Motor neuron (in vitro differentiated cells): ENCODE measurements at regions not wholly inside any gene's neighbourhood (a gene's known extent, or its start where the extent isn't known, plus 50 kb on each side); places are given as distances from the start of the nearest gene placed in this dataset.

Source experiments
- ATAC-seq, 8 experiments: fragments of 200-7000 bp; cut with Tn5 transposase; replicated peaks in 6 of 8; 2 replicates each; pipeline ENCODE4 v1.8.0; 2021; ENCODE audit warnings: mild to moderate bottlenecking in 8 of 8, moderate library complexity in 8 of 8
- H3K27ac ChIP-seq, 2 donors: fragments of 250-450 bp; sonication (Bioruptor Pico); 2 replicates each; pipeline ENCODE4 v1.9.0; 2021; ENCODE audit warnings: antibody characterized with exemption in 2 of 2, mild to moderate bottlenecking in 2 of 2, moderate library complexity in 1 of 2
- H3K4me1 ChIP-seq, 2 donors: fragments of 250-450 bp; sonication (Bioruptor Pico); replicated peaks in 1 of 2; 2 replicates each; pipeline ENCODE4 v1.6.1; 2021; ENCODE audit warnings: antibody characterized with exemption in 2 of 2, mild to moderate bottlenecking in 2 of 2, moderate library complexity in 1 of 2
- H3K4me3 ChIP-seq, 5 donors: fragments of 250-450 bp; sonication (Bioruptor Pico); 2 replicates each; pipeline ENCODE4 v1.9.0; 2021; ENCODE audit warnings: antibody characterized with exemption in 5 of 5, mild to moderate bottlenecking in 5 of 5, moderate library complexity in 4 of 5
- WGBS, 10 experiments: fragments of 450-650 bp; shearing (Covaris generic); methylation state at CpG; one replicate each; pipeline ENCODE4 v1.0.0; 2022; 5-methylcytosine and 5-hydroxymethylcytosine counted together
- in situ Hi-C, 9 experiments: fragments of 400-800 bp; cut with MboI; loops; one replicate each; pipeline ENCODE4 v1.15.0; 2021; ENCODE audit warnings: low sequenced_read_pairs in 9 of 9, low pct_unique_long_range_greater_than_20kb in 2 of 9; ENCODE audit not compliant: unreplicated experiment in 9 of 9

- no peak overlapping the region for H3K4me3 ChIP-seq
- H3K4me1 ChIP-seq, result peaks cover 6 to 17% of the 10 kb centered on the region in 2 donors
- ATAC-seq, result no peak
- H3K27ac ChIP-seq, result no peak overlapping the region
- in situ Hi-C loops, result no loop called here
- 0 to 100% (median 64%) methylated on average over 1 to 6 of the region's 11 CpGs; no CpG with 5 or more reads in 4 of the 10 experiments for WGBS, 10 experiments
Observed at GRCh38 chr18:78859686-78860085, 119.9 kb upstream of the SALL3 start.

DNA sequence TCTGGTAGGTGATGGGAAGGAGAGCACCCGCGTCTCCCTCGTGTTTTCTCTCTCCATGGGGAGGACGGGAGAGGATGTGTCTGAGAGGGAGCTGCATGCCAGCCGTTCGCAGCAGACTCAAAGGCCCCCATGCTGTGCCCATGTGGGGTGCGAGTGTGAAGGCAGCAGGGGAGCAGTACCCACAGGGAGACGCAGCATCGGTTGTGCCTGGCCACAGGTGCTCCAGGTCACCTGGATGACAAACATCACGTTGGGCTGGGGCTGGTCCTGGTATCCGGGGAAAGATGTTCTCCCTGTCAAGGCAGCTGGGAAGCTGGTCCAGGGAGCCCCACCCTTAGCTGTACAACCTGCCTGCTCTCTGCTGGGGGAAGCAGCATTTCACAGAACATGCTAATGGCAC, 119.5 kb upstream of the SALL3 start:
- no peak for ATAC-seq
- WGBS, 10 experiments, result 20 to 66% (median 63%) methylated on average over 4 to 7 of the region's 11 CpGs; no CpG with 5 or more reads in 7 of the 10 experiments

DNA sequence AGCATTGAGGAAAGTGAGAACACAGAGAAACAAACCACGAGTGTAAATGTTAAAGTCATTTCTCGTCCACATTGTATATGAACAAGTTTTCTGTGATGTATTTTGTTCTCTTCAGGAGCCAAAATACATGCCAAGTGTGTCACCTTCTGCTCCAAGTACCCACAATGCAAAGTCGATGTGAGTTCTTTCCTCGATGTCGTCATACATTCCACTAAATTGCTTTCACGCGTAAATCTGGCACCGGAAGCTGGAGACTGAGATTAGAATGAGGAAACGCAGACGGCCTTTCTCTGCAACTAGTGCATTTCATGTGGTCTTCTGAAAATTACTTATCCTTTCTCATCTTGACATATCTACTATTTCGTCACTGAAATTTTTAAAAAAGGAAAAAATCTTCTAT, 118.5 kb upstream of the SALL3 start:
- WGBS, 10 experiments, result 11 to 92% (median 61%) methylated on average over 1 to 11 of the region's 11 CpGs
- no peak overlapping the region for H3K4me3 ChIP-seq
- no peak overlapping the region for H3K27ac ChIP-seq
- in situ Hi-C loops, result no loop called here
- ATAC-seq, result no peak
- H3K4me1 ChIP-seq, result peaks cover 6 to 17% of the 10 kb centered on the region in 2 donors

More for the DNA sequence above, 119.5 kb upstream of the SALL3 start:
- Histone ChIP-seq H3K27ac (no peak overlapping the region), H3K4me1 (peaks cover 6 to 17% of the 10 kb centered on the region in 2 donors), H3K4me3 (no peak overlapping the region)
- in situ Hi-C loops, result no loop called here

DNA sequence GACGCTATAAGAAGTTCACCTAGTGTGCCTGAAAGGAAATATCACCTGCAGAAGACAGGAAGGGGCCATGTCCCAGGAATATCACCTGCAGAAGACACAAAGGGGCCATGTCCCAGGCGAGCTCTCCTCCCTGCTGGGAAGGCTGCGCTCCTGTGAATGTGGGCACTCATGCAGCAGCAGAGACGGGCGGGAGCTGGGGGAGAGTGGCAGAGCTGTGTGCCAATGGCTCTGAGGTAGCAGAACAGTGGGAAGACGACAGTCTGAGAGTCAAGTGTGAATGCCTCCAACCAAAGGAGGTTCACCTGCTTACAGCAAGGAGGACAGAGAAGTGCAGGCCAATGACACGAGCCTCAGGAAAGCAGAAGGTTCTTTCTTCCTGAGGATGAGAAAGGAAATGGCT, 117.9 kb upstream of the SALL3 start:
- H3K4me1 ChIP-seq, result peaks cover 1 to 13% of the 10 kb centered on the region in 2 donors
- 20 to 84% (median 54%) methylated on average over 1 to 7 of the region's 7 CpGs; no CpG with 5 or more reads in 2 of the 10 experiments for WGBS, 10 experiments
- in situ Hi-C loops, result no loop called here
- ATAC-seq, result no peak
- no peak overlapping the region for H3K27ac ChIP-seq
- no peak overlapping the region for H3K4me3 ChIP-seq

- in situ Hi-C loops, result no loop called here
- H3K4me3 ChIP-seq, result no peak overlapping the region
- no peak for ATAC-seq
- H3K27ac ChIP-seq, result no peak overlapping the region
- 20 to 80% (median 42%) methylated on average over 1 to 8 of the region's 9 CpGs; no CpG with 5 or more reads in 4 of the 10 experiments for WGBS, 10 experiments
- peaks cover 0 to 6% of the 10 kb centered on the region in 2 donors for H3K4me1 ChIP-seq
Observed at GRCh38 chr18:78862395-78862794, 117.2 kb upstream of the SALL3 start.

- H3K27ac ChIP-seq, result no peak overlapping the region
- ATAC-seq, result no peak
- H3K4me1 ChIP-seq, result no peaks in the 10 kb centered on the region
- 0 to 83% (median 69%) methylated on average over 1 to 5 of the region's 5 CpGs; no CpG with 5 or more reads in 2 of the 10 experiments for WGBS, 10 experiments
- in situ Hi-C loops, result no loop called here
- no peak overlapping the region for H3K4me3 ChIP-seq
Observed at GRCh38 chr18:78865056-78865598, 114.5 kb upstream of the SALL3 start.

- 40 to 96% (median 76%) methylated on average over 1 to 5 of the region's 14 CpGs; no CpG with 5 or more reads in 4 of the 10 experiments for WGBS, 10 experiments
- Histone ChIP-seq H3K27ac (no peak overlapping the region), H3K4me3 (no peak overlapping the region), H3K4me1 (no peaks in the 10 kb centered on the region)
- in situ Hi-C loops, result no loop called here
- no peak for ATAC-seq
Observed at GRCh38 chr18:78865771-78866310, 113.8 kb upstream of the SALL3 start.

DNA sequence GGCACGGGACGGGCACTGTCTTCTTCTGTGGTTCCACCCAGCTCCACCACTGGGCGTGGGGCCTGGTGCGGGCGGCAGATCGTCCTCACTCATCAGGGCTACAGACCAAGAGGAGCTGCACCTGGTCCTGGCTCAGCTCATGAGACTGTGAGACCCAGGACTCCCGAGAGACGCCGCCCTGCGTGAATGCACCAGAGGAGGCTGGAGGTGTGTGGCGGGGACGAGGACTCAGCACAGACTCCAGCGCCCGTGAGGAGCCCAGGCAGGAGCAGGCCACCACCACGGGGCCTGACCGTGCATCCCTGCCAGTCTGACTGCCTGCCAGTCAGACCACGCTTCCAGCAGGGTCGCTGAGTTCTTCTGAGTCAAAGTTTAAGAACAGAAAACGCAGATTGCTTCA, 112.5 kb upstream of the SALL3 start:
- in situ Hi-C loops, result no loop called here
- no peak for ATAC-seq
- Histone ChIP-seq H3K4me3 (no peak overlapping the region), H3K27ac (no peak overlapping the region), H3K4me1 (no peaks in the 10 kb centered on the region)
- WGBS, 10 experiments, result 0 to 92% (median 57%) methylated on average over 1 to 7 of the region's 19 CpGs; no CpG with 5 or more reads in 6 of the 10 experiments

- WGBS, 10 experiments, result 1 to 100% (median 40%) methylated on average over 1 to 15 of the region's 17 CpGs; no CpG with 5 or more reads in 1 of the 10 experiments
- peak in 1 of 8 experiments; percentile 47 for ATAC-seq
- no peak overlapping the region for H3K27ac ChIP-seq
- H3K4me3 ChIP-seq, result no peak overlapping the region
- H3K4me1 ChIP-seq, result no peaks in the 10 kb centered on the region
- in situ Hi-C loops, result no loop called here
Observed at GRCh38 chr18:78868330-78869316, 111.0 kb upstream of the SALL3 start.

- Histone ChIP-seq H3K27ac (no peak overlapping the region), H3K4me1 (no peaks in the 10 kb centered on the region), H3K4me3 (no peak overlapping the region)
- no peak for ATAC-seq
- in situ Hi-C loops, result no loop called here
- WGBS, 10 experiments, result 0 to 88% (median 34%) methylated on average over 1 to 3 of the region's 3 CpGs; no CpG with 5 or more reads in 2 of the 10 experiments
Observed at GRCh38 chr18:78871618-78872017, 108.0 kb upstream of the SALL3 start.

- no peaks in the 10 kb centered on the region for H3K4me1 ChIP-seq
- H3K4me3 ChIP-seq, result no peak overlapping the region
- peak in 1 of 8 experiments; percentile 33 for ATAC-seq
- 0 to 93% (median 81%) methylated on average over 1 to 6 of the region's 6 CpGs; no CpG with 5 or more reads in 1 of the 10 experiments for WGBS, 10 experiments
- in situ Hi-C loops, result no loop called here
- no peak overlapping the region for H3K27ac ChIP-seq
Observed at GRCh38 chr18:78873926-78874500, 105.6 kb upstream of the SALL3 start.

DNA sequence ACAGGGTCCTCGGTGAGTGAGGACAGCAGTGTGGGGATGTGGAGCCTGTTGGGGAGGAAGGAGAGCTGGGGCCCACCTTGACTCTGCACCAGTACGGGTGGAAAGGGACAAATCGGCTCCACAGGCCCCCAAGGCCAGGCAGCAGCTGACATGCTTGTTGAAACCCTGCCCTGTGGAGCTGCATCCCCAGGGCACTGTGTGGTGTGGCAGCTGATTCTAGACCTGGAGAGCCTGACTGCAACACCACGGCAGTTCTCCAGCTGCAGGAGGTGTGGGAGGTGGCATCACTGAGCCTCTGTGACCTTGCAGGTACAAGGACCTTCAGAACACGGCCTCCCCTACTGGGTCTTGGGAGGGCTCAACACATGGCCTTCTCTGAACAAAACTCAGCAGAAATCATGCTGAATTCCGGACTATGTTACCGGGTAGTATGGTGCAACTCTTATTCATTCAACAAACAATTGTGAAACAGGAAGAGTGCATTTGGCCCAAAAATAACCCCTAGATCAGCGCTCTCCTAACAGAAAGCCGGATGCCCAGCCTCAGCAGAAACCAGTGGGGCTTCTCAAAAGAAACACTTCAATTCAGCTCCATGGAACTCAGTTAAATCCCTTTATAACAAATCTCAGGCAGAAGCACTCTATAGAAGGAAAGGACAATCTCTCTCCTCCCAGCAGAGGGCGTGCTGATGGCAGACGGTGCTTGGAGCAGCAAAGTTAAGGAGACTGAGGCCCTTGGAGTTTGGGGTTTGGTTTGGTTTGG, 104.4 kb upstream of the SALL3 start:
- Histone ChIP-seq H3K4me1 (no peaks in the 10 kb centered on the region), H3K4me3 (no peak overlapping the region), H3K27ac (no peak overlapping the region)
- 13 to 100% (median 56%) methylated on average over 2 to 7 of the region's 11 CpGs for WGBS, 10 experiments
- in situ Hi-C loops, result no loop called here
- ATAC-seq, result peak in 1 of 8 experiments; percentile 28
